ENCODE measurements at regions not wholly inside any gene's neighbourhood (a gene's known extent, or its start where the extent isn't known, plus 50 kb on each side); places are given as distances from the start of the nearest gene placed in this dataset.

DNA sequence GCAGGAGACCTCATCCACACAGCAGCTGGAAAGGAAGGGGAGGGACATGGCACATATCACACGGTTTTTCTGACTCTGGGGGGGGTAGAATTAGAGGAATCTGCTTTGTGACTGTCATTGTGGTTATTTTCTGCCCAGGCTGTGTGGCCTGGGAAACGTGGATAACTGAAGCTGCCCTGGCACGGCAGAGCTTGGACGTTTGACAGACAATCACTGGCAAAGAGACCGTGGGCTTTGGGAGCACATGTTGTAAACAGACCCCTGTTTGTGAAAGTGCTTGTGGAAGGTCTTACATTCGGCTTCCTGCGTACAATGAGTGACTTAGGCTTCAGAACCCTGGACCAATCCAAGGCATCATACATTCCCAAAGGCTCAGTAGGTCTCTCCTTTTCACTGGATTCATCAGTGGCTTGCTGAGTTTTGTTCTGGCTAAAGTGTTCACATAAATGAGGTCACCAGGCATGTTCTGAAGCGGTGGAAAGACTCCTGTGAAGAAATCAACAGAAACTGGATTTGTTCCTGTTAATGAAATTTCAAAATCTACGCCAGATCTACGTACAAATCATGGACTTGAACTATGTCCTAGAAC, 188.2 kb downstream of the TEX36 start:
- H3K4me3 ChIP-seq (ENCODE audit: low read depth, low read length), result no peak overlapping the region
- TF ChIP-seq, protein P1, sequence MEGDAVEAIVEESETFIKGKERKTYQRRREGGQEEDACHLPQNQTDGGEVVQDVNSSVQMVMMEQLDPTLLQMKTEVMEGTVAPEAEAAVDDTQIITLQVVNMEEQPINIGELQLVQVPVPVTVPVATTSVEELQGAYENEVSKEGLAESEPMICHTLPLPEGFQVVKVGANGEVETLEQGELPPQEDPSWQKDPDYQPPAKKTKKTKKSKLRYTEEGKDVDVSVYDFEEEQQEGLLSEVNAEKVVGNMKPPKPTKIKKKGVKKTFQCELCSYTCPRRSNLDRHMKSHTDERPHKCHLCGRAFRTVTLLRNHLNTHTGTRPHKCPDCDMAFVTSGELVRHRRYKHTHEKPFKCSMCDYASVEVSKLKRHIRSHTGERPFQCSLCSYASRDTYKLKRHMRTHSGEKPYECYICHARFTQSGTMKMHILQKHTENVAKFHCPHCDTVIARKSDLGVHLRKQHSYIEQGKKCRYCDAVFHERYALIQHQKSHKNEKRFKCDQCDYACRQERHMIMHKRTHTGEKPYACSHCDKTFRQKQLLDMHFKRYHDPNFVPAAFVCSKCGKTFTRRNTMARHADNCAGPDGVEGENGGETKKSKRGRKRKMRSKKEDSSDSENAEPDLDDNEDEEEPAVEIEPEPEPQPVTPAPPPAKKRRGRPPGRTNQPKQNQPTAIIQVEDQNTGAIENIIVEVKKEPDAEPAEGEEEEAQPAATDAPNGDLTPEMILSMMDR (IDR thresholded peaks at IDR 0.05; ENCODE audit: low read depth, low read length), result no peak

DNA sequence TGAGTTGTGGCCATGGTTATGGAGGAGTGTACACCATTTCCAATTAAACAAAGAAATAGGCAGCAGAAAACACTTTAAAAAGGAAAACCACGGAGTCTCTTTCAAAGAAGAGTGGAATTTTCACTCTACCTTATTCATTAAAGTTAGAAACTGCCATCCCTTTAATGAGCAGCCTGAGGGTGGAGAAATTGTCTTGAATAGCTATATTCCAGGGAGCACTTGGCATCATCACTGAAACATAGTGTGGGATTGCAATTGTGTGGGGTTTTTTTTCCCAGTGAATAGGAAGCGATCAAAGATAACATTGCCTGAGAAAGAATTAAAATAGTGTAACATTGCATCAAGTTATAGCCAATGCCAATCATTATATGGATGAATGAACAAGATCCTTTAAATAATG, 191.6 kb downstream of the TEX36 start:
- H3K4me3 ChIP-seq (ENCODE audit: low read depth, low read length), result no peak overlapping the region

DNA sequence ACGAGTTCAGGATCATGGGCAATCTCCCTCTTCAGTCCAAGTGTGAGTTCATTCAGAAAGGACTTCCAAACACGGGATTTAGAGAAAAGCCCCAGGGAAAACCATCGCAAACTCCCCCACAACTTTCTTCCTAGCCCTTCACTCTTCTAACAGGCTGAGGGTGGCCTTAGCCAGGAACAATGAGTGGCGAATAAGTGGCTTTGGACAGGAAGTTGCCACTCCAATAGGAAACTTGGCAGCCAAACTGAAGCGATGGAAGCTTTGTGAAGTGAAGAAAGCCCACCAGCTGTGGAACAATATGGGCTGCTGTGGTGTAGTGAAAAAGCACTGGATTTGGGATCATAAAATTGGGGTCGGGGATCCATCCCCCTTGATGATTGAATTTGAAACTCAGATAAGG, 193.2 kb downstream of the TEX36 start:
- TF ChIP-seq, protein P1 (IDR thresholded peaks at IDR 0.05; ENCODE audit: low read depth, low read length), result no peak
- H3K4me3 ChIP-seq (ENCODE audit: low read depth, low read length), result no peak overlapping the region

More for the DNA sequence above, 191.6 kb downstream of the TEX36 start:
- TF ChIP-seq, protein P1 (IDR thresholded peaks at IDR 0.05; ENCODE audit: low read depth, low read length), result no peak

DNA sequence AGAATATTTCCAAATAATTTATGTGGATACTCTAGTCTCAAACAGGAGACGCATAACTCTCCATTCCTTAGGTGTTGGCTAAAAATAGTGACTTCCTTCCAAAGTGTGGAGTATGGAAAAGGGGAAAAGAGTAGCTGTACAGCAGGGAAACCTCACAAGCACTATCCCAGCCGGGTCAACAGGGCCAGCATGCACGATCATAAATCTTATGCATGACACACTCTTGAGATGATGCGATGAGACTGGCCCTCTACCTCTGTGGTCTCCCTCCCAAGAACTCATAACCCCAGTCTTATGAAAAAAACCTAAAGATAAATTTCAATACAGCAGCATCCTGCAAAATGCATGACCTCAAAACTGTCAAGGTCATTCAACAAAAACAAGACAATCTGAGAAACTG, 197.3 kb downstream of the TEX36 start:
- H3K4me3 ChIP-seq (ENCODE audit: low read depth, low read length), result no peak overlapping the region
- TF ChIP-seq, protein P1 (IDR thresholded peaks at IDR 0.05; ENCODE audit: low read depth, low read length), result no peak

DNA sequence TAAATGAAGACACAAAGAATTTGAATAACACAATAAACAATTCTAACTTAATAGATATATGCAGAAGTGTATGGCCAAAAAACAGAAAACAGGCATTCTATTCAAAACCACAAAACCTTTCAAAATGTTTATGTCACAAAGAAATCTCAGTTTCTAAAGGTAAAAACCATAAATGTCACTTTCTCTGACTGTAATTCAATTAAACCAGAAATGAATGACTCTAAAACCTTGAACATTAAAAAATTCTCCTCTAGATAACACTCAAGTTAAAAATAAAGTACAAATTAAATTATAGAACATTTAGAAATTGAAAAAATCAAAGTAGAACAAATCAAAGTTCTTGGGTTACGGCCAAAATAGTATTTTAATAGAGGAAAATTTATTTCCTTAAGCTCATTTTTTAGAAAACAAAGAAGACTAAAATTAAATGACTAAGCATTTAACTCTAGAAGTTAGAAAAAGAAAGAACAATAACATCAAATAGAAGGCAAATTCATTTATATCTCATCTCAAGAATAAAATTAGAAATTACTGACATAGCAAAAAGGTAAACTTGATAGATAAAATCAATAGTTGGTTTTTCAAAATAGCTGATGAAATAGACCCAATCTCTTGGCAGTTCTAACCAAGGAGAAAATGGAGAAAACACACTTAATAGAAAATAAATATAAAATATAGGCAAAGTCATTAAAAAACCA, 198.8 kb downstream of the TEX36 start:
- TF ChIP-seq, protein P1 (IDR thresholded peaks at IDR 0.05; ENCODE audit: low read depth, low read length), result no peak
- H3K4me3 ChIP-seq (ENCODE audit: low read depth, low read length), result no peak overlapping the region

DNA sequence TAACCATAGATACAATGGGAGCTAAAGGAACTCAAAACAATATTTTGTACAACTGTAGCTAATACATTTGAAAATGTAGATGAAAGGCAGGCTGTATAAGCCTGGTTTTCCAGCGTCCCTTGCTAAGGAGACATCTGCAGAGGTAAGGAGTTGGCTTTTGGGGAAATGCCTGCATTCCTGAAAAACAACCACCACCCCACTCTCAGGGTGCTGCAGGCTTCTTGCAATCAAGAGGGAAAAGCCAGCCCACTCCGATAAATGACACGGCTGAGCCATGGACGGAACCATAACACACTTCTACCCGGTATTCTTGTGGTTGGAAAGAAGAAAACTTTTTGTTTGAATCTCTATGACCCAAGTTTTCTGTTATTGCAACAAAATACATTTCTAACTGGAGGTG, 200.3 kb downstream of the TEX36 start:
- H3K4me3 ChIP-seq (ENCODE audit: low read depth, low read length), result no peak overlapping the region
- TF ChIP-seq, protein P1 (IDR thresholded peaks at IDR 0.05; ENCODE audit: low read depth, low read length), result no peak

DNA sequence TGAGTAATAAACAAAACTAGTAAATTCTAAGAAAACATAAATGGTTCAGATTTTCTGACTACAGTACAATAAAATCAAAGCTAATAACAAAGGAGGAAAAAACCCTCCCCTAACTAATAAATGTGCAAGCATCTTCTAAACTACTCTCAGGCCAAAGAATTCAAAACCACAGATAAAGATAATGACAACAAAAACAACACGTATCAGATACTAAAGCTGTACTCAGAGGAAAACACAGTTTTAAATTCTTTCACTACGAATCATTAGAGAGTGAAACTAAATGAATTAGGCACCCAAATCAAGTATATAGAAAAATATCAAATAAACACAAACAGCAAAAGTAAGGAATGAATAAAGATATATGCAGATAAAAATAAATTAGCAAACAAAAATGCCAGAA, 200.9 kb downstream of the TEX36 start:
- no peak overlapping the region for H3K4me3 ChIP-seq (ENCODE audit: low read depth, low read length)
- TF ChIP-seq, protein P1 (IDR thresholded peaks at IDR 0.05; ENCODE audit: low read depth, low read length), result no peak

Measured in WI38 (cell line).